Cardiac septum (tissue), 1 donor: ENCODE measurements at regions not wholly inside any gene's neighbourhood (a gene's known extent, or its start where the extent isn't known, plus 50 kb on each side); places are given as distances from the start of the nearest gene placed in this dataset.
"Not testable (repeated sequence)": the region's sequence is repeated elsewhere in the genome, so short reads cannot be mapped to it uniquely, and the experiment has no call there.

ENCODE experiments used
- DNase-seq: peaks from one replicate; pipeline ENCODE4 v3.0.0-alpha.2; 2020; ENCODE audit warnings: low spot score
- intact Hi-C: fragments of 100-400 bp; cut with DNase I; formaldehyde crosslinking; loops from one replicate; pipeline ENCODE4 v1.14.0; 2022
- donor health status: DM: no; HTN: no; CAD: no.

- DNase-seq, intact Hi-C loops: not testable (repeated sequence)
Measured at GRCh38 chr12:105512861-105513260, 182.4 kb downstream of the C12orf75 start.

GRCh38 chr12:105522166-105522825 is 191.8 kb downstream of the C12orf75 start:
- intact Hi-C loops, result no loop called here

GRCh38 chr12:105523164-105524057 is 192.9 kb downstream of the C12orf75 start:
- intact Hi-C loops, result no loop called here
- DNase-seq, result peak; percentile 85

More at GRCh38 chr12:105522166-105522825, 191.8 kb downstream of the C12orf75 start:
- no peak for DNase-seq

GRCh38 chr12:105524961-105525360 is 194.5 kb downstream of the C12orf75 start:
- DNase-seq, result no peak
- intact Hi-C loops, result no loop called here

- intact Hi-C loops, result no loop called here
- no peak for DNase-seq
Measured at GRCh38 chr12:105534068-105534467, 203.6 kb downstream of the C12orf75 start.

GRCh38 chr12:105535033-105535432 is 204.5 kb downstream of the C12orf75 start:
- DNase-seq, intact Hi-C loops: not testable (repeated sequence)

GRCh38 chr12:105538880-105539279 is 208.4 kb downstream of the C12orf75 start:
- DNase-seq, result no peak
- intact Hi-C loops, result no loop called here

- no peak for DNase-seq
- intact Hi-C loops, result no loop called here
Measured at GRCh38 chr12:105539735-105540134, 209.2 kb downstream of the C12orf75 start.

- intact Hi-C loops, result no loop called here
- no peak for DNase-seq
Measured at GRCh38 chr12:105547786-105548185, 217.3 kb downstream of the C12orf75 start.

GRCh38 chr12:105548626-105549025 is 218.1 kb downstream of the C12orf75 start:
- no peak for DNase-seq
- intact Hi-C loops, result no loop called here

GRCh38 chr12:105552056-105552455 is 221.6 kb downstream of the C12orf75 start:
- DNase-seq, result no peak
- intact Hi-C loops, result no loop called here

GRCh38 chr12:105554223-105554678 is 223.8 kb downstream of the C12orf75 start:
- no peak for DNase-seq
- intact Hi-C loops, result no loop called here

GRCh38 chr12:105554856-105555255 is 224.4 kb downstream of the C12orf75 start:
- no peak for DNase-seq
- intact Hi-C loops, result no loop called here

- intact Hi-C loops, result no loop called here
Measured at GRCh38 chr12:105555556-105556295, 225.2 kb downstream of the C12orf75 start.

GRCh38 chr12:105559310-105559709 is 228.8 kb downstream of the C12orf75 start:
- intact Hi-C loops, result no loop called here

More at GRCh38 chr12:105555556-105556295, 225.2 kb downstream of the C12orf75 start:
- no peak for DNase-seq

GRCh38 chr12:105561546-105562198 is 231.2 kb downstream of the C12orf75 start:
- intact Hi-C loops, result no loop called here
- no peak for DNase-seq

More at GRCh38 chr12:105559310-105559709, 228.8 kb downstream of the C12orf75 start:
- no peak for DNase-seq

GRCh38 chr12:105562199-105562971 is 231.9 kb downstream of the C12orf75 start:
- no peak for DNase-seq
- intact Hi-C loops, result no loop called here

GRCh38 chr12:105567061-105567460 is 236.6 kb downstream of the C12orf75 start:
- intact Hi-C loops, result no loop called here
- DNase-seq, result no peak

GRCh38 chr12:105569886-105570285 is 239.4 kb downstream of the C12orf75 start:
- no peak for DNase-seq
- intact Hi-C loops, result no loop called here
